ENCODE measurements at regions not wholly inside any gene's neighbourhood (a gene's known extent, or its start where the extent isn't known, plus 50 kb on each side); places are given as distances from the start of the nearest gene placed in this dataset.

DNA sequence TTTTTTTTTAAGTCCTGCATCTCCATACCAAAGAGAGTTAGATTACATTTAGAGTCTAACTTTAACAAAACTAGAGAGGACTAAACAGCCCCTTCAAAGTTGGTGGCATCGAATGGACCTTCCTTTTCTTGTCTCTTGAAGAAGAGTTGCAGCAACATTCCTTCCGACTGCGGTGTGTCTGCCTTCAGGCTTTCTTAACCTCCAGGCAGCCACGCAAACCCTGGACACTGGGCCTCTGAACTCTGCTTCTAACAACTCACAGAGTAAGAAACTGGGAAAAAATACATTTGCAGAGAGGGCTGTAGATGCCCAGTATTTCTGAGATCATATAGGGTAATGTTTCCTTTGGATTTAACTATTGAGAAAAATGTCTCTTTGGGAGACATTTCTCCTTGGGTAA is 120.5 kb upstream of the MAST4 start:
- no peak overlapping the region for H3K4me3 Mint-ChIP-seq
- no peaks in the 10 kb centered on the region for H3K36me3 Mint-ChIP-seq
- DNase-seq: no peak
- Histone ChIP-seq H3K36me3 (ENCODE audit: insufficient read depth, low read length) (no peaks in the 10 kb centered on the region), H3K27ac (ENCODE audit: low read depth, low read length) (no peak overlapping the region), H3K4me3 (ENCODE audit: low read length) (no peak overlapping the region), H3K4me1 (ENCODE audit: insufficient read depth, low read length) (no peaks in the 10 kb centered on the region), H3K27me3 (ENCODE audit: insufficient read depth, low read length, poor library complexity, severe bottlenecking) (no peaks in the 10 kb centered on the region), H3K9me3 (ENCODE audit: low read length) (no peaks in the 10 kb centered on the region)
- H3K27me3 Mint-ChIP-seq: peaks cover 0 to 3% of the 10 kb centered on the region in 2 donors
- ChIA-PET POLR2A (no interaction called here), CTCF (no interaction called here)
- H3K4me1 Mint-ChIP-seq: no peaks in the 10 kb centered on the region
- no peak overlapping the region for H3K27ac Mint-ChIP-seq
- peaks cover 0 to 5% (median 0%) of the 10 kb centered on the region in 5 donors for H3K9me3 Mint-ChIP-seq

DNA sequence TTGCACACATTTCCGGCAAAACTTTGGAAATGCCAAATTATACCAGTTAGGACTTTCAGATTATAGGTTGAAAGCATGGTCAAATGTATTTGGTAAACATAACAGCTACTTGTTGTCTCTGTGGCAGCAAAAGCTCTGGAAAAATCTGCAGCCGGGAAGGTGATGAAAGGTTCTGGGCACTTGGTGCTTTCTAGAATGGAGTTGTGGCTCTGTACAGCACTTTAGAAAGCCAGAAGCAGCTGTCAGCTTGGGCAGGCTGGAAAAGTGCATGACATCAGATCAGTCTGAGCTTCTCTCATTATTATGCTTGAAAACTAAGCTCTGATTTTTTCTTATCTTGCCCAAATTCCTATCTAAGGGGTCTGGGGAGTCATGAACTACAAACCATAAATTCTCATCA is 118.6 kb upstream of the MAST4 start:
- no peak for DNase-seq
- no peaks in the 10 kb centered on the region for H3K4me1 ChIP-seq (ENCODE audit: insufficient read depth, low read length)
- Mint-ChIP-seq H3K27me3 (peaks cover 0 to 3% of the 10 kb centered on the region in 2 donors), H3K9me3 (peaks cover 0 to 7% (median 5%) of the 10 kb centered on the region in 5 donors), H3K4me1 (no peaks in the 10 kb centered on the region), H3K36me3 (no peaks in the 10 kb centered on the region), H3K4me3 (no peak overlapping the region), H3K27ac (no peak overlapping the region)
- POLR2A ChIA-PET: no interaction called here
- H3K9me3 ChIP-seq (ENCODE audit: low read length): no peaks in the 10 kb centered on the region
- no peak overlapping the region for H3K27ac ChIP-seq (ENCODE audit: low read depth, low read length)
- H3K36me3 ChIP-seq (ENCODE audit: insufficient read depth, low read length): no peaks in the 10 kb centered on the region
- no peaks in the 10 kb centered on the region for H3K27me3 ChIP-seq (ENCODE audit: insufficient read depth, low read length, poor library complexity, severe bottlenecking)
- CTCF ChIA-PET: no interaction called here
- H3K4me3 ChIP-seq (ENCODE audit: low read length): no peak overlapping the region

DNA sequence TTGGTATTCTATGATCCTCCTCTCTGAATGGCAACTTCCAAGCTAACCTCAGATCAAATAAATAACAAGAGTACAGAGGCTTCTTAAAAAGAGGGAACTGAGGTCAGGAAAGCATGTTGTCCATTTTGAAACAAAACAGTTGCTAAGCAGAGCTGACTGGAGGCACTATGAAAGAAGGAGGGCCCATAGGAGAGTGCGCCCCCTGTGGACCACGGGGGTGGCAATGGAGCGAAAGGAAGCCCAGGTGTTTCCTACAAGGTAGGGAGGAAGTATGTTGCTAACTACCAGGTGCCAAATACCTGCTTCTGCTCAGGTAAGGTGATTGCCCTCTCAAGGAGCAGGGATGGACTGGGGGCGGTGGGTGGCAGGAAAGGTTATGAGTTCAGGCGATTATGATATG is 101.8 kb upstream of the MAST4 start:
- Mint-ChIP-seq H3K36me3 (no peaks in the 10 kb centered on the region), H3K27me3 (peaks cover 0 to 7% of the 10 kb centered on the region in 2 donors), H3K9me3 (peaks cover 0 to 2% (median 0%) of the 10 kb centered on the region in 5 donors), H3K27ac (no peak overlapping the region), H3K4me3 (no peak overlapping the region), H3K4me1 (no peaks in the 10 kb centered on the region)
- Histone ChIP-seq H3K36me3 (ENCODE audit: insufficient read depth, low read length) (no peaks in the 10 kb centered on the region), H3K4me1 (ENCODE audit: insufficient read depth, low read length) (no peaks in the 10 kb centered on the region), H3K9me3 (ENCODE audit: low read length) (no peaks in the 10 kb centered on the region), H3K27me3 (ENCODE audit: insufficient read depth, low read length, poor library complexity, severe bottlenecking) (no peaks in the 10 kb centered on the region), H3K4me3 (ENCODE audit: low read length) (no peak overlapping the region), H3K27ac (ENCODE audit: low read depth, low read length) (no peak overlapping the region)
- POLR2A ChIA-PET: no interaction called here
- no peak for DNase-seq
- CTCF ChIA-PET: no interaction called here

DNA sequence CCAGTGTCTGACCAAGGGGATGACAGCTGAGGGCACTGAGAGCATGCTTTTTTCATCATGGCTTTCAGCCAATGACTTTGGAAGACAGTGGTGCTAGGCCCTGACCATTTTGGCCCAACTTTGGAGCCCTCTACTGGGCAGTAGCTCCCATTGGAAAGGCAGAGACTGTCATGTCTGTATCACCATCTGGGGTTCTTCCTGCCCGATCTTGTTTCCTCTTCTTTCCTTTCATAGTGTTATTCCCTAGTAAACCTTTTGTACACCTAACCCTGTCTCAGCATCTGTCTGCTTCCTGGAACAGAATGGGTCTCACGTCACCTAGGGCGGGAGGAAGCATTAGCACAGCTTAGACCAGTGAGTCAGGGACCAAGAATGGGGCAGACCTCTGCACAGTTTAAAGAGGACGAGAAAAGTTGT is 97.4 kb upstream of the MAST4 start:
- Mint-ChIP-seq H3K27ac (no peak overlapping the region), H3K4me3 (no peak overlapping the region), H3K36me3 (no peaks in the 10 kb centered on the region), H3K27me3 (peaks cover 0 to 5% of the 10 kb centered on the region in 2 donors), H3K4me1 (no peaks in the 10 kb centered on the region), H3K9me3 (peaks cover 0 to 2% (median 0%) of the 10 kb centered on the region in 5 donors)
- Histone ChIP-seq H3K27ac (ENCODE audit: low read depth, low read length) (no peak overlapping the region), H3K9me3 (ENCODE audit: low read length) (no peaks in the 10 kb centered on the region), H3K36me3 (ENCODE audit: insufficient read depth, low read length) (no peaks in the 10 kb centered on the region), H3K4me1 (ENCODE audit: insufficient read depth, low read length) (no peaks in the 10 kb centered on the region), H3K27me3 (ENCODE audit: insufficient read depth, low read length, poor library complexity, severe bottlenecking) (no peaks in the 10 kb centered on the region), H3K4me3 (ENCODE audit: low read length) (no peak overlapping the region)
- ChIA-PET CTCF (no interaction called here), POLR2A (no interaction called here)
- no peak for DNase-seq

DNA sequence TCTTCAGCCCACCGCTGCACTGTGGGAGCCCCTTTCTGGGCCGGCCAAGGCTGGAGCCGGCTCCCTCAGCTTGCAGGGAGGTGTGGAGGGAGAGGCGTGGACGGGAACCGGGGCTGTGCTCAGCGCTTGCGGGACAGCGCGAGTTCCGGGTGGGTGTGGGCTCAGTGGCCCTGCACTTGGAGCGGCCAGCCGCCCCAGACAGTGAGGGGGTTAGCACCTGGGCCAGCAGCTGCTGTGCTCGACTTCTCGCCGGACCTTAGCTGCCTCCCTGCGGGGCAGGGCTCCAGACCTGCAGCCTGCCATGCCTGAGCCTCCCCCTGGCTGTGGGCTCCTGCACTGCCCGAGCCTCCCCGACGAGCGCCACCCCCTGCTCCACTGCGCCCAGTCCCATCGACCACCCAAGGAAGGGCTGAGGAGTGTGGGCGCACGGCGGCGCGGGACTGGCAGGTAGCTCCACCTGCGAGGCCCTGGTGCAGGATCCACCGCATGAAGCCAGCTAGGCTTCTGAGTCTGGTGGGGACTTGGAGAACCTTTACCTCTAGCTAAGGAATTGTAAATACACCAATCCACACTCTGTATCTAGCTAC is 92.9 kb upstream of the MAST4 start:
- Mint-ChIP-seq H3K9me3 (peaks cover 0 to 8% (median 0%) of the 10 kb centered on the region in 5 donors), H3K4me1 (no peaks in the 10 kb centered on the region), H3K4me3 (no peak overlapping the region), H3K27me3 (no peaks in the 10 kb centered on the region), H3K27ac (no peak overlapping the region), H3K36me3 (no peaks in the 10 kb centered on the region)
- Histone ChIP-seq H3K27ac (ENCODE audit: low read depth, low read length) (no peak overlapping the region), H3K4me1 (ENCODE audit: insufficient read depth, low read length) (no peaks in the 10 kb centered on the region), H3K27me3 (ENCODE audit: insufficient read depth, low read length, poor library complexity, severe bottlenecking) (no peaks in the 10 kb centered on the region), H3K4me3 (ENCODE audit: low read length) (no peak overlapping the region), H3K9me3 (ENCODE audit: low read length) (no peaks in the 10 kb centered on the region), H3K36me3 (ENCODE audit: insufficient read depth, low read length) (no peaks in the 10 kb centered on the region)
- ChIA-PET CTCF (no interaction called here), POLR2A (no interaction called here)
- DNase-seq: no peak

DNA sequence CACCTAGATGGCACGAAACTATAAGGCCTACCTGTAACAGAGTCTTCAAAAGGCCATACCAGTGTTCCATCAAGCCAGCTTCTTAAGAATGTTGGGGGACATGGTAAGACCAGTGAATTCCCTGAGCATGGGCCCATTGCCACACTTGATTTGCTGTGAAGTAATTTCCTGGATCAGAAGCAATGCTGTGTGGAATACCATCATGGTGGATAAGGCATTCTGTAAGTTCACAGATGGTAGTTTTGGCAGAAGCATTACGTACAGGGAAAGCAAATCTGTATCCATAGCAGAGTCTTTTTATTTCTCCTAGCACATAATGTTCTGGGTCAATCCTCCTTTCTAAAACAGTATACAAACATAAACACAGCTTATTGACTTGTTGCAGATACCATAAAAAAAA is 89.1 kb upstream of the MAST4 start:
- no peak overlapping the region for H3K27ac Mint-ChIP-seq
- POLR2A ChIA-PET: no interaction called here

DNA sequence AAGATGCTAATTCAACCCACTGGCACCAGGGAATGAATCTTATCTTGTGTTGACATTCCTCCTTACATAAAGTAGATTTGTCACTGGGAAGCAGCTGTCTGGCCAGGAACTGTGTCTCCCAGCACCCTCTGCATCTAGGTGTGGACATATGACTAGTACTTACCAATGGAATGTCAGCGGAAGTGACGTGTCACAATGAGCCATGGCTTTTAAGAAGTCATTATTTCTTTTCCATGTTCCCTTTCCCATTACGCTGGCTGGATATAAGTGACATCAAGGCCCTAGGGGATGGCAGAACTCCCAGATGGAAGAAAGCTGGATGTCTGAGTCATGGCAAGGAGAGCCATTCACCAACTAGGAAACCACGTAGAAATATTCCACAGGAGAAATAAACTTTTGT is 84.7 kb upstream of the MAST4 start:
- no peak overlapping the region for H3K27ac ChIP-seq (ENCODE audit: low read depth, low read length)
- H3K9me3 ChIP-seq (ENCODE audit: low read length): no peaks in the 10 kb centered on the region
- H3K27me3 ChIP-seq (ENCODE audit: insufficient read depth, low read length, poor library complexity, severe bottlenecking): no peaks in the 10 kb centered on the region
- H3K36me3 Mint-ChIP-seq: no peaks in the 10 kb centered on the region
- H3K4me3 ChIP-seq (ENCODE audit: low read length): no peak overlapping the region
- H3K4me3 Mint-ChIP-seq: no peak overlapping the region
- DNase-seq: no peak
- peaks cover 0 to 2% (median 0%) of the 10 kb centered on the region in 5 donors for H3K9me3 Mint-ChIP-seq
- no peaks in the 10 kb centered on the region for H3K4me1 Mint-ChIP-seq
- CTCF ChIA-PET: no interaction called here
- peaks cover 3 to 4% of the 10 kb centered on the region in 2 donors for H3K27me3 Mint-ChIP-seq
- no peaks in the 10 kb centered on the region for H3K36me3 ChIP-seq (ENCODE audit: insufficient read depth, low read length)
- POLR2A ChIA-PET: no interaction called here
- no peaks in the 10 kb centered on the region for H3K4me1 ChIP-seq (ENCODE audit: insufficient read depth, low read length)
- H3K27ac Mint-ChIP-seq: no peak overlapping the region

More for the DNA sequence above, 89.1 kb upstream of the MAST4 start:
- no peaks in the 10 kb centered on the region for H3K36me3 Mint-ChIP-seq
- no peak for DNase-seq
- Histone ChIP-seq H3K4me1 (ENCODE audit: insufficient read depth, low read length) (no peaks in the 10 kb centered on the region), H3K9me3 (ENCODE audit: low read length) (no peaks in the 10 kb centered on the region), H3K4me3 (ENCODE audit: low read length) (no peak overlapping the region), H3K27ac (ENCODE audit: low read depth, low read length) (no peak overlapping the region), H3K27me3 (ENCODE audit: insufficient read depth, low read length, poor library complexity, severe bottlenecking) (no peaks in the 10 kb centered on the region), H3K36me3 (ENCODE audit: insufficient read depth, low read length) (no peaks in the 10 kb centered on the region)
- CTCF ChIA-PET: no interaction called here
- H3K9me3 Mint-ChIP-seq: peaks cover 0 to 8% (median 0%) of the 10 kb centered on the region in 5 donors
- H3K27me3 Mint-ChIP-seq: no peaks in the 10 kb centered on the region
- no peaks in the 10 kb centered on the region for H3K4me1 Mint-ChIP-seq
- no peak overlapping the region for H3K4me3 Mint-ChIP-seq

DNA sequence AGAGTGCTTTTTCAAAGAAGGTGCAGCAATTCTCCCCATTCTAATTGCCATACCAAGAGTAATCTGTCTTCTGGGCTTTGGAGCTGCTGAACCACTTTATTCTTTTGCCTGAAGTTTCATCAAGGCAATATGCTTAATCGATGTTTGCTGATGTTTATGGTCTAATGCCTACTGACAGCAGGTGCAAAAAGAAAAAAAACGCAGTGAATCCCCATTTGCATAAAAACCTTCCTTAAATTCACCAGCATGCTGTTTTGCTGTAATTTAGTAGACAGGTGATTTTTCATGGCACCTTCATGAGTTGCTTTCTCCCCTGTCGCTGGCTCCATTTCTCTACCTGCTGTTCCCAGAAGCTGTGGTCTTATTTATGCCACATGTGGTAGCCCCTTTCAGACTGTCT is 83.1 kb upstream of the MAST4 start:
- ChIA-PET POLR2A (no interaction called here), CTCF (no interaction called here)
- H3K9me3 ChIP-seq (ENCODE audit: low read length): no peaks in the 10 kb centered on the region
- Mint-ChIP-seq H3K36me3 (no peaks in the 10 kb centered on the region), H3K9me3 (peaks cover 0 to 2% (median 0%) of the 10 kb centered on the region in 5 donors), H3K4me1 (no peaks in the 10 kb centered on the region), H3K27ac (no peak overlapping the region), H3K4me3 (no peak overlapping the region), H3K27me3 (peaks cover 3 to 4% of the 10 kb centered on the region in 2 donors)
- H3K4me3 ChIP-seq (ENCODE audit: low read length): no peak overlapping the region
- H3K27ac ChIP-seq (ENCODE audit: low read depth, low read length): no peak overlapping the region
- no peak for DNase-seq
- H3K36me3 ChIP-seq (ENCODE audit: insufficient read depth, low read length): no peaks in the 10 kb centered on the region
- no peaks in the 10 kb centered on the region for H3K27me3 ChIP-seq (ENCODE audit: insufficient read depth, low read length, poor library complexity, severe bottlenecking)
- H3K4me1 ChIP-seq (ENCODE audit: insufficient read depth, low read length): no peaks in the 10 kb centered on the region

DNA sequence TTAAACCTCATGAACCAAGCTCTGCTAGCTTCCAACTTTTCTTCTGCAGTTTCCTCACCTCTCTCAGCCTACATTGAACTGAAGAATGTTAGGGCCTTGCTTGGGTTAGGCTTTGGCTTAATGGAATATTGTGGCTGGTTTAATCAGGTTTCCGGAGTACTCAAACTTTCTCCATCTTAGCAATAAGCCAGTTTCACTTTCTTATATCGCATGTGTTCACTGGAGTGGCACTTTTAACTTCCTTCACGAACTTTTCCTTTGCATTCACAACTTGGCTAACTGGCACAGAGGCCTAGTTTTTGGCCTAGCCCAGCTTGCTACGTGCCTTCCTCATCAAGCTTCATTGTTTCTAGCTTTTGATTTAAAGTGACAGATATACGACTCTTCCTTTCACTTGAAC is 81.0 kb upstream of the MAST4 start:
- Mint-ChIP-seq H3K27ac (no peak overlapping the region), H3K36me3 (no peaks in the 10 kb centered on the region), H3K4me1 (no peaks in the 10 kb centered on the region), H3K4me3 (no peak overlapping the region), H3K27me3 (peaks cover 3 to 4% of the 10 kb centered on the region in 2 donors), H3K9me3 (no peaks in the 10 kb centered on the region)
- ChIA-PET POLR2A (no interaction called here), CTCF (no interaction called here)
- H3K9me3 ChIP-seq (ENCODE audit: low read length): no peaks in the 10 kb centered on the region
- no peak overlapping the region for H3K4me3 ChIP-seq (ENCODE audit: low read length)
- DNase-seq: no peak
- no peaks in the 10 kb centered on the region for H3K4me1 ChIP-seq (ENCODE audit: insufficient read depth, low read length)
- no peaks in the 10 kb centered on the region for H3K36me3 ChIP-seq (ENCODE audit: insufficient read depth, low read length)
- no peak overlapping the region for H3K27ac ChIP-seq (ENCODE audit: low read depth, low read length)
- H3K27me3 ChIP-seq (ENCODE audit: insufficient read depth, low read length, poor library complexity, severe bottlenecking): no peaks in the 10 kb centered on the region
